ENCODE measurements at regions not wholly inside any gene's neighbourhood (a gene's known extent, or its start where the extent isn't known, plus 50 kb on each side); places are given as distances from the start of the nearest gene placed in this dataset.
A peak's percentile ranks its signal among the peaks of the same experiment; 100 is the strongest.

- TF ChIP-seq CTCF (conservative IDR thresholded peaks at IDR 0.05): no peak
- H3K27ac ChIP-seq: no peak overlapping the region
Observed at GRCh38 chr10:56146806-56147205, 214.3 kb downstream of the ZWINT start.

GRCh38 chr10:56142092-56142728 lies 218.8 kb downstream of the ZWINT start:
- no peak overlapping the region for H3K27ac ChIP-seq
- TF ChIP-seq CTCF (conservative IDR thresholded peaks at IDR 0.05): no peak

GRCh38 chr10:56139405-56139804 lies 221.7 kb downstream of the ZWINT start:
- peak overlapping the region; percentile 39; the same call in 1 of the 2 replicates for H3K27ac ChIP-seq
- TF ChIP-seq CTCF (conservative IDR thresholded peaks at IDR 0.05): no peak

- TF ChIP-seq CTCF (conservative IDR thresholded peaks at IDR 0.05): no peak
- no peak overlapping the region for H3K27ac ChIP-seq
Observed at GRCh38 chr10:56135828-56136227, 225.2 kb downstream of the ZWINT start.

GRCh38 chr10:56123247-56123646 lies 237.8 kb downstream of the ZWINT start:
- TF ChIP-seq CTCF (conservative IDR thresholded peaks at IDR 0.05): no peak
- no peak overlapping the region for H3K27ac ChIP-seq

- no peak overlapping the region for H3K27ac ChIP-seq
- TF ChIP-seq CTCF (conservative IDR thresholded peaks at IDR 0.05): peak; percentile 38; the same call in 1 of the 2 replicates
Observed at GRCh38 chr10:56116684-56117083, 244.4 kb downstream of the ZWINT start.

- no peak for TF ChIP-seq CTCF (conservative IDR thresholded peaks at IDR 0.05)
- no peak overlapping the region for H3K27ac ChIP-seq
Observed at GRCh38 chr10:56109454-56109853, 251.6 kb downstream of the ZWINT start.

All from VCaP (cell line).